GM04503 (cell line): ENCODE measurements at regions not wholly inside any gene's neighbourhood (a gene's known extent, or its start where the extent isn't known, plus 50 kb on each side); places are given as distances from the start of the nearest gene placed in this dataset.

Source experiments
- DNase-seq: peaks from one replicate; pipeline ENCODE4 v3.0.0-alpha.2; 2012; ENCODE audit warnings: low read depth

DNA sequence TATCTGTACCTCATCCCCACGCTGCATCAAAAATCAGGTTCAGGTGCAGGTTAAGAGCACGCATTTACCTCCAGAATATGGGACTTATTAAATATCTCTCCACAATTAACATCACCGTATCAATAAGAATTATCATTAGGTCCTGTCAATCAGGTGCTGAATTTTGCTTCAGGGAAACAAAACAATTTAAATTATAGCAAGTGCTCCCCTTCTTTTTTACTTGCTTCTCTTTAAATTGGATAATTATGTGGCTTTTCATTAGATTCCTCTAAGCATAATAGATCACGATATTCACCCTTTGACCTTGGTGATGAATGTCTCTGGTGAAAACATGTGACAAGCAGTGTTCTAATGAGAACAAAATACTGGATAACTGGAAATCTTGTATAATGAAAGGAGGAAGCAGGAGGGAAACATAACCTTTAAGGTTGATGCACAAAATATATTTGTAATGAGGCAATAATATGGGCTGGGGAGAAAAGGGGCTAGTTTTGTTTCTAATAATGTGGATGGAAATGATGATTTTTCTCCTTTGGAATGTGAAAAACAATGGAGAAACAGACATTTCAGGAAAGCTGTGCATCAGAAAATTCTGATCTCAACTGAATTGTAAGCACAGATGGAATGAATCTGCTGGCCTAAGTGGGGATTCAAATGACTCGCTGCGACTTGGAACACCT is 166.9 kb downstream of the SNX10 start:
- no peak for DNase-seq

DNA sequence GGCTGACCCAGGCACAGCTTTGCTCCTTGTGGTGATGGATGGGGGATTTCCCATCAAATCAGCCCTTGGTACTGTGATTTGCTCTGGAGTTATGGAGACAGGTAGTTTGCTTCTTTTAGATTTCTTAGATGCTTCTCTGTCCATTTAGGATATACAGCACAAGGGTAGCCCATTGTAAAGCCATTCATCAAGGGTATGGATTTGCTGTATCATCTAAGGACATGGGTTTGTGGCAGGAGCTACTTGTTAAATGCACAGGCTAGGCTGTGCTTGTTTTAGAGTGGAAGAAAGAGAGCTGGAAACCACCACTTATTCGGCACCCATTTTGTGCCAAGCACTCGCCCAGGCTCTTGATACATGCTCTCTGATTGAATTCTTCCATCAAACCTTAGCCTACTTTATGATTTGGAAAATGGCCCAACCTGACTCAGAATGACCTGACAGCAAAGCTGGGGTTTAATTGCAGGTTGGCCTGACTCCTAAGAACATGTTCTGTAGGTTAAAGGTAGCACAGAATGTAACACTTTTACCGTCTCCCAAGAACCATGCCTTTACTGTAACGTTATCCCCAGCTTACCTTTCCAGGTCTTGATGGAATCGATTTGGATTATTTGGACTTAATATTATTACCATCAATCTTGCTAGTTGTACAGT is 168.0 kb downstream of the SNX10 start:
- DNase-seq, result no peak

DNA sequence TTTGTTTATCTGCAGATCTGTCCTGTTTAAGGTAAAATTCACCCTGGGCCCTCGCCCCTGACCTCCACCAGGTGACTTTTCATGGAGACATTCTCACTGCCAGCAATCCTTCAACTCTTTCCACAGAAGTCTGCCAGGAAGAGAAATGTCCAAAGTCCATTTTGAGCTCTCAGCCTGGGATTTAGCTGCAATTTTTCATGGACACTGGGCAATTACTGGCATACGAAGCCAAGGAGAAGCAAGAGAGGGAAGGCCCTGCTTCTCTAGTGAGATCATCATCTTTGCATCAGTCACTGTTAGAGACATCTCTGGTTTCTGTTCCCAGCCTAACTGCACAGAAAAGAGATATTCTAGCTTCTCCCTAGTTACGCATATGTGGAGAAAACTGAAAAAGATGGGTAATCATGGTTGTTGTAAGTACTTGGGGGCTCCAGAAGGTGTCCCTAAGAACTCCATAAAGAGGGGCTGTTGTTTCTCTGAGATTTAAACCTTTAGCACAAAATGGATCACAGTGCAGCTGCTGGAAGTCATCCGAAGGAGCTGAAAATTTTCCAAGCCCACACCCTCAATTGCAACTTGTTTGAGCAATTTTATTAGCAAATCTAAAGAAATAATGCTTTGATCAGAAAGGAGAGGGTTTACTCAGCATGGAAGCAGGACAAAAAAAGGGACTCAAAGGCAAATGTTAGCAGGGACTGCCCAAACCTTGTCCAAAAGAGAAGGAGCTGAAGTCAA is 168.9 kb downstream of the SNX10 start:
- no peak for DNase-seq

DNA sequence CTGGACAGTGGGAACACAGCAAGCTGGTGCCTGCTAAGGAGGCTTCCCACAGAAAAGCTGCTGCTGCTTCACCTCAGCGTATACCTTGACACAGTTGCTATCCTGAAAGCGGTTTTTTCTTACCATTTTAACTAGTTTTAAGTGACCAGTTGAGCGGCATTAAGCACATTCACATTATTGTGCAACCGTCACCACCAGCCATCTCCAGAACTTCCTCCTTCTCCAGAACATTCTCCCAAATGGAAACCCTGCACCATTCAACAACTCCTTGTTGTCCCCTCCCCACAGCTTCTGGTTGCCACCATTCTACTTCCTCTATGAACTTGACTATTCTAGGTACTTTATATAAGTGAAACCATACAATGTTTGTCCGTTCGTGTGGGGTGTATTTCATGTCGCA is 169.9 kb downstream of the SNX10 start:
- no peak for DNase-seq

DNA sequence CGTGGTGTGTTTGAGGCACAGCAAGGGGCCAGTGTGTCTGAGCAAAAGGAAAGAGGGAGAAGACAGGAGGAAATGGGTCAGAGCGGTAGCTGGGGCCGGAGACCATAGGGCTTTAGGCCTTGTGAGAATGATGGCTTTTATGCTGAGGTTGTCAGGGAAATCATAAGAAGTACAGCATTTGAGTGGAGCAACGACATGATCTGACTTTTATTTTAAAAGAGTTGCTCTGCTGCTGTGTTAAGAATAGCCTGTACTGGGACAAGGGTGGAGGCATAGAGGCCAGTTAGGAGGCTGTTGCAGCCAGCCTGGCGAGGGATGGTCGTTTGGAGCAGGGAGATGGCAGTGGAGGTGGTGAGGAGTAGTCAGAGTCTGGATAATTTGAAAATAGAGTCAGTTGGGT is 174.3 kb downstream of the SNX10 start:
- DNase-seq, result no peak

DNA sequence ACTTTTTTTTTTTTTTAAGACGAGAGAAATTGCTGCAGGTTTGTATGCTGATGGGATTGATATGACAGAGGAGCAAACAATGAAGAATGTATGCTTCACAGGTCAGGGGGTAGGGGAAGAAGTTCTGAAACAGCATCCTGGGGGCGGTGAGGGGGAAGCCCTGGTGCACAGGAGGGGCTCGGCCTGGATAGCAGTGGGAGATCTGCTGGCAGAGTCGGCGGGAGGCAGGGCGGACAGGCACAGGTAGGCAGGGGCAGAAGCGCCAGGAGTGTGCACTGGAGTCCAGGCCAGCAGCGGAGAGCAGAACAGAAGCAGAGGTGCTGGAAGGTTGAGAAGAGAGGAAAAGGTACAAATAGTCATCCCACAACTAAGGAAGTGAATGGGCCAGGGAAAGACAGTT is 175.4 kb downstream of the SNX10 start:
- DNase-seq, result no peak

GRCh38 chr7:26467541-26467940 is 175.9 kb downstream of the SNX10 start:
- DNase-seq, result no peak

- DNase-seq, result no peak
These were observed 177.0 kb downstream of the SNX10 start for GRCh38 chr7:26468625-26469024.

DNA sequence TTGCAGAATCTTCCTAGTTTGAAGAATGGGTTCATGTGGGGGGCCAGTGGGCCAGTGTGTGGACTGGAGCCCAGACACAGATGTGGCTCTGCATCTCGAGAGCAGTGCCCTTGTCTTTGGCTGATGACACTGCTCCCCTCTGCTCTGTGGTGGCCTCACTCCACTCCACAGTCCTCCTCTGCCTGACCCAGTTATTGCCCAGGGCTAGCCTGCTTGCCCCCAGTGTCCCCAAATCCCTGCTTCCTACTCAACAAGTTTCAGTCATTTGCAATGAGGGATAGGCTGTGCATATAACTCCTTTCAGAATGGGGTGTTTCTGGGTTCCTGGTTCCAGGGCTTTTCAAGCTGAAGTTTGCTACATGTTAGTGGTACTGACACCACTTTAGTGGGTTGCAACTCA is 177.5 kb downstream of the SNX10 start:
- DNase-seq, result no peak

DNA sequence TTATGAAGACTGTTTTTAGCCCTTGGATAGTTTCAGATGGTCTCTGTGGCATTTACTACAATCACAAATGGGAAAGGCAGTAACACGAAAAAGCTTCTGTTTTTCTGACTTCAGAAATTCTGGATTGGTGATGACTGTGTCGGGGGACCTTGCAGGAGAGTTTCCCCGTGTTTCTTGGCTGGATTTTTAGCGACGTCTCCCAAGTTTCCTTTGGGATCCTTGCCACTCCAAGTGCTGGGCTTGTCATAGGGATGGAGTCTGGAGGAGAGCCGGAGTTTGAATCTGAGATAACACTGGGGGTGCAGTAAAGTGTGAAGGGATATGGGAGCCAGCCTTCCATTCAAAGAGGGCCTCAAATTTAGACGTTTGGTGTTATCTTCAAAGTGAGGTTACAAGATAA is 179.0 kb downstream of the SNX10 start:
- DNase-seq, result no peak

GRCh38 chr7:26471306-26472075 is 179.8 kb downstream of the SNX10 start:
- DNase-seq, result no peak

DNA sequence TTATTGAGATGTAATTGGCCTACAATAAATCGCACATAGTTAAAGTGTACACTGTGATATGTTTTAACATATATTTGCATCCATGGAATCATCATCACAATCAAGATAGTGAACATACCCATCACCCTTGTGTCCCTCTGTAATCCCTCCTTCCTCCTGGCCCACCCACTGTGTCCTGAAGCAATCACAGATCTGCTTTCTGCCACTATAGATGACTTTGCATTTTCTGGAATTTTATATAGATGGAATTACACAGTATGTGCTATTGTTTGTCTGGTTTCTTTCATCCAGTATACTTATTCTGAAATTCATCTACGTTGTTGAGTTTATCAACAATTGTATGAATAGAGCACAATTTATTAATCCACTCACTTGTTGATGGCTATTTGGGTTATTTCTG is 181.3 kb downstream of the SNX10 start:
- no peak for DNase-seq

DNA sequence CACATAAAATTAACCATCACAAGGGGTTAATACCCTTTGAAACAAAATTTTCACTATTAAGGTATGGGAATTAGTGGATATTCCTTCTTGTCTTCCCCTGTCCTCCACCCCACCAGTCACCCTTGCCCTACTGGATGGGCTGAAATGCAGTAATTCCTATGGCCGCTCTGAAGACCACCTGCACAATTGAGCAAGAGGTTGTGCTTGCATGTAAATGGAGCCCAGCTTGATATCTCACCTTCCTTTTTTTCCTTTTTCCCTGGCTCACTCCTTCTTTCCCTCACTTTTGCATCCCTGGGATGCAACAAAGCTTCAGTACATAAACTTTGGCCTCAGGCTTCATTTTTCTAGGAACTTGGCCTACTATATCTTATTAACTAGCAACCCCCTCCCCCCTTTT is 184.6 kb downstream of the SNX10 start:
- DNase-seq, result no peak

GRCh38 chr7:26477381-26477990 is 185.8 kb downstream of the SNX10 start:
- DNase-seq, result no peak

DNA sequence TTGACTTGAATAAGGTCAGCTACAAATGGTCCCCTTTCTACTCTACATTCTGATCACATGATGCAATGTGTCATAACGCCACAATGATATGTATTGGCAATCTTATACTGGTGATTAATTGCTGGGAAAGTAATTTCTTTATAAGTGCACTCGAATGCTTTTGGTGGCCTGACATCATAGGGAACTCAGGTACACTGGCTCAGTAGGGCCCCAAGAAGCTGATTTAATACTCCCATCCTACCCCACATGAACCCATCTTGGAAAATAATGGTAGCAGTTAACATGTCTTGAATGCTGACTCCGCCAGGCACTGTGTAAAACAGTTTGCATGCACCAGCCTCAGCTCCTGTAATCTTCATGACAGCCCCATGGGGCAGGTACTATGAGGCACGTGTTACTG is 186.9 kb downstream of the SNX10 start:
- no peak for DNase-seq

DNA sequence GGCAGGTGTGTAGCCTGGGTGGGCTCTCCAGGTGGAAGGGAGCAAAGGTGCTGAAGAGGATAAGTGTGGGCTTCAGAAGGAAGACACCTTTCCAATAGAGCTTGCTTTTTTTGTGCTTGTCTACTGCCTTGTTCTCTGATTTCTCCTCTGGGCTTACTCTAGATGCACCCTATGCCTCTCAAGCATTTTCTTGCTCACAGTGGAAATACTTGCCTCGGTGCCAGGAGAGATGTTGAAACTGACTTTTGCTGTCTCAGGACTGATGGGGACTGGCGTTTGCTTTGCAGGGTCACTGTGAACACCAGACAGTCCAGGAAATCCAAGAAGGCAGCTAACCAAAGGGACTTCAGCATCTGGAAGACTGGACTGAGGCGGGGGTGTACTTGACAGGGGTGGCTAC is 187.9 kb downstream of the SNX10 start:
- no peak for DNase-seq

GRCh38 chr7:26480156-26480555 is 188.5 kb downstream of the SNX10 start:
- no peak for DNase-seq

DNA sequence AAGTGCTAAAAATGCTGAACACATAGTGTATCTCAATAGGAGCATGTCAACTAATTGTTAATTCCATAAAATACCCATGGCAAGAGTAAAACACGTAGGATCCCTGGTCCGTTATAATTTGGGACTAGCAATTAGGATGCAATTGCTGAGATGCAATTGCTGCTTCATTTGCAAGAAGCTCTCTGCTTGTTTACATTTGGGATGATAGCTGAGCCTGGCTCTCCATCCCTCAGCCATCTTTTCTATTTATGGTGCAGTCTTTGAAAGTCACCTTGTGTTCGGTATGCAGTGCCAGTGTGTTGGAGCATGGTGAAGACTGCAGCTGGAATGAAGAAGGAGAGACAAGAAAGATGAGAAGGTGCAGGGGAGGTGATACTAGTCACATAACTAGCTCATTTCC is 191.3 kb downstream of the SNX10 start:
- no peak for DNase-seq

GRCh38 chr7:26483843-26484242 is 192.2 kb downstream of the SNX10 start:
- DNase-seq, result no peak

DNA sequence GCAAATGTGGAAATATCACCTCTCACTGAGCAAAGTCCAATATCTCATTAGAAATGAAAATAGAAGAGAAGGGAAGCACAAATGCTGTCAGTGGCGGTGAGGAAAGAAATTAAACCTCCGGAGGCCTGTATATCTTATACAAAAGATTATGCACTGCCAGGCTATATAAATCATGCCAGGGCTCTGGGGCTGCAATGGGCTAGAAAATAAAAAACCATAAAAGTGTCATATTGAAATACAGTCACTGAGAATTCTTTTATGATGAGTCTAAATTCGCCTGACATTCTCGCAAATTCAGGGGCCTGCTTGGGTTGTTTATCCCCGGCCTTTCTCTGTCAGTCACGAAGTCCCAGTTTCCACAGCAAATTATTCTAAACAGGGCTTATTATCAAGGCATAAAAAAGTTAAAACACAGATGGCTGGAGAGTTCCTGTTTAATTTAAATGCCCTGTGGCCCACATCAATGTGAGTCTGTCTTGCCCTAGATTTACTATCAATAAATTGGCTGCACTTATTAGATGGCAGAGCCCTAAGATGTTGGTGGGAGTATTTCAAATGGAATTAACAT is 193.8 kb downstream of the SNX10 start:
- peak; percentile 2 for DNase-seq

- no peak for DNase-seq
These were observed 194.5 kb downstream of the SNX10 start for GRCh38 chr7:26486153-26486552.
